Neural progenitor cell (in vitro differentiated cells): ENCODE measurements at regions not wholly inside any gene's neighbourhood (a gene's known extent, or its start where the extent isn't known, plus 50 kb on each side); places are given as distances from the start of the nearest gene placed in this dataset.

Experiments
- DNase-seq: peaks from one replicate; pipeline ENCODE4 v3.0.0-alpha.2; 2016; ENCODE audit warnings: low spot score
- H2AFZ ChIP-seq: fragments of 200-600 bp; sonication (generic); replicated peaks from 2 replicates; pipeline ENCODE4 v1.6.1; 2016; ENCODE audit warnings: antibody characterized with exemption
- H3F3A ChIP-seq: fragments of 200-600 bp; sonication (generic); 2 replicates; pipeline ENCODE4 v1.6.1; 2016; ENCODE audit warnings: antibody characterized with exemption, low read depth
- H3K27ac ChIP-seq: fragments of 200-600 bp; sonication (generic); 2 replicates; pipeline ENCODE4 v1.5.1; 2016; ENCODE audit warnings: mild to moderate bottlenecking
- H3K27me3 ChIP-seq: fragments of 200-600 bp; sonication (generic); 2 replicates; pipeline ENCODE4 v1.6.1; 2016; ENCODE audit warnings: mild to moderate bottlenecking, moderate library complexity
- H3K36me3 ChIP-seq: fragments of 200-600 bp; sonication (generic); 2 replicates; pipeline ENCODE4 v1.5.1; 2016
- H3K4me1 ChIP-seq: fragments of 200-600 bp; sonication (generic); 2 replicates; pipeline ENCODE4 v1.6.1; 2016; ENCODE audit warnings: mixed run types
- H3K4me2 ChIP-seq: fragments of 200-600 bp; sonication (generic); 2 replicates; pipeline ENCODE4 v1.6.1; 2016
- H3K4me3 ChIP-seq: fragments of 200-600 bp; sonication (generic); 2 replicates; pipeline ENCODE4 v1.5.1; 2016
- H3K79me2 ChIP-seq: fragments of 200-600 bp; sonication (generic); 2 replicates; pipeline ENCODE4 v1.6.1; 2016; ENCODE audit warnings: low read depth
- H3K9ac ChIP-seq: fragments of 200-600 bp; sonication (generic); 2 replicates; pipeline ENCODE4 v1.6.1; 2016
- H3K9me3 ChIP-seq: fragments of 200-600 bp; sonication (generic); 2 replicates; pipeline ENCODE4 v1.5.1; 2016; ENCODE audit warnings: low read depth
- H4K20me1 ChIP-seq: fragments of 200-600 bp; sonication (generic); 2 replicates; pipeline ENCODE4 v1.6.1; 2016; ENCODE audit warnings: low read depth
- H3K27ac Mint-ChIP-seq: 3 replicates; pipeline ENCODE4 v1.8.0; 2021; ENCODE audit warnings: mixed read lengths
- H3K27me3 Mint-ChIP-seq: 2 replicates; pipeline ENCODE4 v1.8.0; 2022; ENCODE audit warnings: low read depth, mild to moderate bottlenecking, inconsistent platforms, moderate library complexity, mixed read lengths; ENCODE audit not compliant: insufficient read depth
- H3K36me3 Mint-ChIP-seq: 3 replicates; pipeline ENCODE4 v1.8.0; 2021; ENCODE audit warnings: mixed read lengths
- H3K4me1 Mint-ChIP-seq: 3 replicates; pipeline ENCODE4 v1.8.0; 2021; ENCODE audit warnings: mixed read lengths
- H3K4me3 Mint-ChIP-seq: 3 replicates; pipeline ENCODE4 v1.8.0; 2021; ENCODE audit warnings: mild to moderate bottlenecking, moderate library complexity, mixed read lengths
- H3K9me3 Mint-ChIP-seq: 3 replicates; pipeline ENCODE4 v1.8.0; 2020; ENCODE audit warnings: mixed read lengths
- CTCF ChIP-seq: fragments of 200-600 bp; sonication (generic); IDR thresholded peaks from 2 replicates; pipeline ENCODE4 v1.5.1; 2017; ENCODE audit warnings: antibody characterized with exemption, mild to moderate bottlenecking
- EZH2 ChIP-seq: fragments of 200-600 bp; sonication (generic); IDR thresholded peaks from 2 replicates; pipeline ENCODE4 v1.6.1; 2017; ENCODE audit warnings: antibody characterized with exemption, mild to moderate bottlenecking, moderate library complexity
- EZH2phosphoT487 ChIP-seq: fragments of 200-600 bp; sonication (generic); IDR thresholded peaks from 2 replicates; pipeline ENCODE4 v1.6.1; 2017; ENCODE audit warnings: antibody characterized with exemption

DNA sequence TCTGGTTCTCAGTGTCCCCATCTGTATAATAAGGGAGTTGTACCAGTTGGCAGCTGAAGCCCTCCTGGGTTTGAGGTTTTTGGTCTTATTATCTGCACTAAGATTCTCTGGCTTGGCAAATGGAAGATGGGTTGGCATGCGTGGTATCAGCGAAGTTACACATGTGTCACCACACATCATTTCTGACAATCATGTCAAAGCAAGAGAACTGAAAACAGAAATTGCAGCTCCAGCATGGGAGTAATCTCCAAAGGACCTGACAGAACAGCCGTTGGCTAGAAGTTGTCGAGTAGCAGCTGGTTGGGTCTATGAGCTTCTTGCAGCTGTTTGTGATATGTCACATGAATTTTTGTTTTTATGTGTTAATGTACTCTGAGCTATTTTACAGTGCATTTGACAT lies 317.4 kb downstream of the SLC4A3 start:
- TF ChIP-seq CTCF (no peak), EZH2 (no peak), EZH2phosphoT487 (no peak)
- H3K27me3 Mint-ChIP-seq, result peaks cover 4% of the 10 kb centered on the region
- no peak overlapping the region for H3K27ac Mint-ChIP-seq
- no peak overlapping the region for H2AFZ ChIP-seq
- H3K4me1 Mint-ChIP-seq, result no peaks in the 10 kb centered on the region
- no peaks in the 10 kb centered on the region for H3F3A ChIP-seq
- no peaks in the 10 kb centered on the region for H3K79me2 ChIP-seq
- no peaks in the 10 kb centered on the region for H3K36me3 ChIP-seq
- no peak overlapping the region for H3K4me3 ChIP-seq
- no peak overlapping the region for H3K4me2 ChIP-seq
- H3K4me3 Mint-ChIP-seq, result no peak overlapping the region
- H3K4me1 ChIP-seq, result no peaks in the 10 kb centered on the region
- H4K20me1 ChIP-seq, result no peaks in the 10 kb centered on the region
- no peak overlapping the region for H3K9ac ChIP-seq
- no peaks in the 10 kb centered on the region for H3K36me3 Mint-ChIP-seq
- peaks cover 2% of the 10 kb centered on the region for H3K9me3 Mint-ChIP-seq
- H3K27ac ChIP-seq, result no peak overlapping the region
- no peaks in the 10 kb centered on the region for H3K27me3 ChIP-seq
- no peaks in the 10 kb centered on the region for H3K9me3 ChIP-seq
- DNase-seq, result no peak

DNA sequence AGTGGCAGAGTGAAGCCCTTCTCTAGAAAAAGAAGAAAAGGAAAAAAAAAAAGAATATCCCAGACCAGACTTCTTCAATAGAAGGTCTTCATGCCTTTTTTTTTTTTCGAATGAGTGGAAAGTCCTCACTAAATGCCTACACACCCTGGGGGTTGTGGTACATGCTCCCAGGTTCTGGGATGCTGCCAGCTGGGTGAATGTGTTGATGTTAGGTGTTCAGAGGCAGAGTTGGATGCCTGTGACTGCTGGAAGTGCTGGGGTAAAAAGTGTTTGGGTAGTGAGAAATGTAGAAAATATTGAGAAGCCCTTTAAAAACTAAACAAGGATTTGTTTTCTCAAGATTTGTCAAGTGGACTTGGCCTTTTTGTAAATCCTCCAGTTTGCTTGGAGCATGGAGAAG lies 318.6 kb downstream of the SLC4A3 start:
- H4K20me1 ChIP-seq, result no peaks in the 10 kb centered on the region
- Mint-ChIP-seq H3K36me3 (no peaks in the 10 kb centered on the region), H3K4me1 (no peaks in the 10 kb centered on the region), H3K9me3 (peaks cover 2% of the 10 kb centered on the region), H3K27ac (peak overlapping the region; percentile 55), H3K27me3 (peaks cover 4% of the 10 kb centered on the region), H3K4me3 (no peak overlapping the region)
- no peaks in the 10 kb centered on the region for H3K36me3 ChIP-seq
- no peaks in the 10 kb centered on the region for H3F3A ChIP-seq
- H3K9me3 ChIP-seq, result no peaks in the 10 kb centered on the region
- no peak overlapping the region for H3K4me2 ChIP-seq
- H3K4me1 ChIP-seq, result no peaks in the 10 kb centered on the region
- no peak for DNase-seq
- H2AFZ ChIP-seq, result no peak overlapping the region
- no peak overlapping the region for H3K27ac ChIP-seq
- no peaks in the 10 kb centered on the region for H3K27me3 ChIP-seq
- H3K79me2 ChIP-seq, result no peaks in the 10 kb centered on the region
- H3K4me3 ChIP-seq, result no peak overlapping the region
- H3K9ac ChIP-seq, result no peak overlapping the region
- TF ChIP-seq EZH2phosphoT487 (no peak), CTCF (no peak), EZH2 (no peak)

DNA sequence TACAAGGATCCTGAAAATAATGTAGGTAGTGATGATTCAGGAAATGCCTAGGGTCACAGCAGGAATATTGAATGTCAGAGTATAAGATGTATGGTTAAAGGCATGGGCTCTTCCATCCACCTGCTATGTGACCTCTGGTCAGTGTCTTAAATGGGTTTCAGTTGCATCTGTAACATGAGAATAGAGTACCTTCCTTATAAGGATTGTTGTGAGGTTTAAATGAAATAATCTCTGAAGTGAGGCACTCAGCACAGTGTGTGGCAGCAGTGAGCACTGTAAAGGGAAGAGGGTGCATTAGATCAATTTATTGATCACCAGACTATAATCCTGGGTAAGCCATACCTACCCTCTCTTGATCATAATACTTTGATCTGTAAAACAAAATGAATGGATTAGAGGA lies 319.1 kb downstream of the SLC4A3 start:
- Mint-ChIP-seq H3K4me1 (no peaks in the 10 kb centered on the region), H3K27me3 (peaks cover 4% of the 10 kb centered on the region), H3K27ac (no peak overlapping the region), H3K9me3 (peaks cover 2% of the 10 kb centered on the region), H3K36me3 (no peaks in the 10 kb centered on the region), H3K4me3 (no peak overlapping the region)
- H3K9me3 ChIP-seq, result no peaks in the 10 kb centered on the region
- H4K20me1 ChIP-seq, result no peaks in the 10 kb centered on the region
- no peak for DNase-seq
- H3K4me3 ChIP-seq, result no peak overlapping the region
- no peak overlapping the region for H3K4me2 ChIP-seq
- no peaks in the 10 kb centered on the region for H3K36me3 ChIP-seq
- no peak for TF ChIP-seq EZH2
- no peak for TF ChIP-seq CTCF
- TF ChIP-seq EZH2phosphoT487, result no peak
- H3K4me1 ChIP-seq, result no peaks in the 10 kb centered on the region
- no peak overlapping the region for H3K27ac ChIP-seq
- H2AFZ ChIP-seq, result no peak overlapping the region
- H3K9ac ChIP-seq, result no peak overlapping the region
- H3K27me3 ChIP-seq, result no peaks in the 10 kb centered on the region
- H3K79me2 ChIP-seq, result no peaks in the 10 kb centered on the region
- no peaks in the 10 kb centered on the region for H3F3A ChIP-seq

GRCh38 chr2:219947575-219947974 lies 320.1 kb downstream of the SLC4A3 start:
- Mint-ChIP-seq H3K36me3 (no peaks in the 10 kb centered on the region), H3K4me3 (no peak overlapping the region), H3K27me3 (peaks cover 2% of the 10 kb centered on the region), H3K4me1 (no peaks in the 10 kb centered on the region), H3K9me3 (no peaks in the 10 kb centered on the region), H3K27ac (no peak overlapping the region)
- Histone ChIP-seq H3K9ac (no peak overlapping the region), H3F3A (no peaks in the 10 kb centered on the region), H2AFZ (no peak overlapping the region), H3K4me3 (no peak overlapping the region), H3K79me2 (no peaks in the 10 kb centered on the region), H3K4me2 (no peak overlapping the region), H3K9me3 (no peaks in the 10 kb centered on the region), H3K4me1 (no peaks in the 10 kb centered on the region), H3K27me3 (no peaks in the 10 kb centered on the region), H3K36me3 (no peaks in the 10 kb centered on the region), H4K20me1 (no peaks in the 10 kb centered on the region), H3K27ac (no peak overlapping the region)
- DNase-seq, result no peak
- TF ChIP-seq EZH2, result no peak
- no peak for TF ChIP-seq CTCF
- TF ChIP-seq EZH2phosphoT487, result no peak
